OCI-LY1 (cell line): ENCODE measurements at regions not wholly inside any gene's neighbourhood (a gene's known extent, or its start where the extent isn't known, plus 50 kb on each side); places are given as distances from the start of the nearest gene placed in this dataset.

Experiments
- H2AFZ ChIP-seq: fragments of 200-600 bp; sonication (generic), shearing (Covaris generic); 2 replicates; pipeline ENCODE4 v1.6.0; 2014; ENCODE audit warnings: antibody characterized with exemption, mild to moderate bottlenecking, low read length
- H3F3A ChIP-seq: fragments of 200-600 bp; sonication (generic), shearing (Covaris generic); 2 replicates; pipeline ENCODE4 v1.6.0; 2014; ENCODE audit warnings: mild to moderate bottlenecking, antibody characterized with exemption, low read length, moderate library complexity; ENCODE audit not compliant: insufficient read depth
- H3K27ac ChIP-seq: fragments of 200-600 bp; sonication (generic); 2 replicates; pipeline ENCODE4 v1.5.1; 2014; ENCODE audit warnings: low read length, mixed run types, mild to moderate bottlenecking, low read depth; ENCODE audit not compliant: poor library complexity, severe bottlenecking
- H3K27me3 ChIP-seq: fragments of 200-600 bp; sonication (generic); 2 replicates; pipeline ENCODE4 v1.6.0; 2014; ENCODE audit warnings: antibody characterized with exemption, mild to moderate bottlenecking, low read length, moderate library complexity; ENCODE audit not compliant: insufficient read depth
- H3K36me3 ChIP-seq: fragments of 200-600 bp; sonication (generic); 2 replicates; pipeline ENCODE4 v1.6.1; 2014; ENCODE audit warnings: mild to moderate bottlenecking, antibody characterized with exemption, low read length, moderate library complexity, mixed read lengths; ENCODE audit not compliant: insufficient read depth
- H3K4me1 ChIP-seq: fragments of 200-600 bp; sonication (generic); 2 replicates; pipeline ENCODE4 v1.5.1; 2014; ENCODE audit warnings: mild to moderate bottlenecking, low read length, moderate library complexity; ENCODE audit not compliant: insufficient read depth, severe bottlenecking
- H3K4me2 ChIP-seq: fragments of 200-600 bp; sonication (generic), shearing (Covaris generic); 2 replicates; pipeline ENCODE4 v1.6.1; 2014; ENCODE audit warnings: low read length
- H3K4me3 ChIP-seq: fragments of 200-600 bp; sonication (generic); 2 replicates; pipeline ENCODE4 v1.5.1; 2014; ENCODE audit warnings: low read length, low read depth, mild to moderate bottlenecking, mixed read lengths; ENCODE audit not compliant: poor library complexity, severe bottlenecking
- H3K79me2 ChIP-seq: fragments of 200-600 bp; shearing (Covaris generic); 2 replicates; pipeline ENCODE4 v1.6.1; 2016; ENCODE audit warnings: mixed run types, low read length, mixed read lengths; ENCODE audit not compliant: insufficient read depth
- H3K9ac ChIP-seq: fragments of 200-600 bp; sonication (generic), shearing (Covaris generic); 2 replicates; pipeline ENCODE4 v1.6.1; 2014; ENCODE audit warnings: mild to moderate bottlenecking, low read length, mixed read lengths
- H3K9me2 ChIP-seq: fragments of 200-600 bp; sonication (generic), shearing (Covaris generic); 2 replicates; pipeline ENCODE4 v1.6.1; 2014; ENCODE audit warnings: low read depth, mild to moderate bottlenecking, low read length, mixed read lengths
- H3K9me3 ChIP-seq: fragments of 200-600 bp; shearing (Covaris generic); 2 replicates; pipeline ENCODE4 v1.6.1; 2014; ENCODE audit warnings: low read length, mixed read lengths
- H4K20me1 ChIP-seq: fragments of 200-600 bp; sonication (generic), shearing (Covaris generic); 2 replicates; pipeline ENCODE4 v1.6.0; 2016; ENCODE audit warnings: mild to moderate bottlenecking, low read length; ENCODE audit not compliant: insufficient read depth
- EZH2 ChIP-seq: fragments of 200-600 bp; sonication (generic), shearing (Covaris generic); IDR thresholded peaks from 2 replicates; pipeline ENCODE4 v1.8.0; 2017; ENCODE audit warnings: borderline replicate concordance, mixed run types, mild to moderate bottlenecking, antibody characterized with exemption, low read length, moderate library complexity, mixed read lengths
- TF ChIP-seq, protein P1 (sequence below): fragments of 200-600 bp; sonication (generic), shearing (Covaris generic); IDR thresholded peaks from 2 replicates; pipeline ENCODE4 v1.5.1; 2017; ENCODE audit warnings: mild to moderate bottlenecking, antibody characterized with exemption, low read length, moderate library complexity, mixed read lengths

DNA sequence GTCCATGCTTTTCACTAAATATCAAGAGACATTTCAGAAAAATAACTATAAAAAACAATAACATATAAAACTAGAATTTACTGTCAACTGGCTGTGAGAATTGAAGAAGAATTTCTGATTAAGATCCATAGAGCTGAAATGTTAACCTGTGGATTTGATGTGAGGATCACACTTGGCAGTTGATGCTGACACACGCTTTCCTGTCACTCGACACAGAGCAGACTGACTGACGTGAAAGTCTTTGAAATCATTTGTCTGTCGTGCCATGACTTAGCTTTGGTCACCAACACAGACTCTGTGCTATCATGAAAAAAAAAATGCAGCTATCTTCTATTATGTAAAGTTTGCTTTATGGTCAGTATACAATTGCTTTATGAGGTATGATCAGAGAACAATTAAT is 706.0 kb upstream of the ZP4 start:
- no peaks in the 10 kb centered on the region for H3F3A ChIP-seq
- H3K9me2 ChIP-seq: no peaks in the 10 kb centered on the region
- no peak for TF ChIP-seq EZH2
- TF ChIP-seq, protein P1, sequence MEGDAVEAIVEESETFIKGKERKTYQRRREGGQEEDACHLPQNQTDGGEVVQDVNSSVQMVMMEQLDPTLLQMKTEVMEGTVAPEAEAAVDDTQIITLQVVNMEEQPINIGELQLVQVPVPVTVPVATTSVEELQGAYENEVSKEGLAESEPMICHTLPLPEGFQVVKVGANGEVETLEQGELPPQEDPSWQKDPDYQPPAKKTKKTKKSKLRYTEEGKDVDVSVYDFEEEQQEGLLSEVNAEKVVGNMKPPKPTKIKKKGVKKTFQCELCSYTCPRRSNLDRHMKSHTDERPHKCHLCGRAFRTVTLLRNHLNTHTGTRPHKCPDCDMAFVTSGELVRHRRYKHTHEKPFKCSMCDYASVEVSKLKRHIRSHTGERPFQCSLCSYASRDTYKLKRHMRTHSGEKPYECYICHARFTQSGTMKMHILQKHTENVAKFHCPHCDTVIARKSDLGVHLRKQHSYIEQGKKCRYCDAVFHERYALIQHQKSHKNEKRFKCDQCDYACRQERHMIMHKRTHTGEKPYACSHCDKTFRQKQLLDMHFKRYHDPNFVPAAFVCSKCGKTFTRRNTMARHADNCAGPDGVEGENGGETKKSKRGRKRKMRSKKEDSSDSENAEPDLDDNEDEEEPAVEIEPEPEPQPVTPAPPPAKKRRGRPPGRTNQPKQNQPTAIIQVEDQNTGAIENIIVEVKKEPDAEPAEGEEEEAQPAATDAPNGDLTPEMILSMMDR: no peak
- no peak overlapping the region for H3K4me2 ChIP-seq
- H3K79me2 ChIP-seq: no peaks in the 10 kb centered on the region
- no peaks in the 10 kb centered on the region for H3K9me3 ChIP-seq
- H3K27ac ChIP-seq: no peak overlapping the region
- H3K27me3 ChIP-seq: no peaks in the 10 kb centered on the region
- H3K4me1 ChIP-seq: no peaks in the 10 kb centered on the region
- no peak overlapping the region for H2AFZ ChIP-seq
- no peaks in the 10 kb centered on the region for H3K36me3 ChIP-seq
- H3K9ac ChIP-seq: no peak overlapping the region
- H3K4me3 ChIP-seq: no peak overlapping the region
- H4K20me1 ChIP-seq: no peaks in the 10 kb centered on the region

DNA sequence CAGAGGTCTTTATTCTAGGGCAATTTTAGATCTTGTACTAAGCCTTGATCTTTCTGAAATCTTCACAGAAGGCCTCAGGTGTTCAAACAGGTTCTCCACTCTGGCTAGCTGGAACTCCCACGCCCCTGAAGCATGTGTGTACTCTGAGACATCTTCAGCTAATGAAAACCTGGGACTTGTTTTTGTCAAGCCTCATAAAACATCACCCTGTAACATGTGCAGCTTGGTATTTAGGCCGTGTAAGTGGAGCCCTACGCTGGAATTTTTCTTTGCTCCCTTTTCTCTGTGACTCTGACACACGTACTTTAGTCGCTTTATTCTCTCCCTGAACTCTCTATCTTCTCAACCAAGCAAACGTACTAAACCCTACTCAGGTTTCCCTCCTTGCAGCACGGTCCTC is 701.9 kb upstream of the ZP4 start:
- Histone ChIP-seq H3K36me3 (no peaks in the 10 kb centered on the region), H4K20me1 (no peaks in the 10 kb centered on the region), H3K9me3 (no peaks in the 10 kb centered on the region), H3K27ac (no peak overlapping the region), H3F3A (no peaks in the 10 kb centered on the region), H3K4me3 (no peak overlapping the region), H3K9ac (no peak overlapping the region), H3K79me2 (no peaks in the 10 kb centered on the region), H3K27me3 (no peaks in the 10 kb centered on the region), H3K4me2 (no peak overlapping the region), H2AFZ (no peak overlapping the region), H3K4me1 (no peaks in the 10 kb centered on the region), H3K9me2 (no peaks in the 10 kb centered on the region)
- TF ChIP-seq, protein P1: no peak
- no peak for TF ChIP-seq EZH2

DNA sequence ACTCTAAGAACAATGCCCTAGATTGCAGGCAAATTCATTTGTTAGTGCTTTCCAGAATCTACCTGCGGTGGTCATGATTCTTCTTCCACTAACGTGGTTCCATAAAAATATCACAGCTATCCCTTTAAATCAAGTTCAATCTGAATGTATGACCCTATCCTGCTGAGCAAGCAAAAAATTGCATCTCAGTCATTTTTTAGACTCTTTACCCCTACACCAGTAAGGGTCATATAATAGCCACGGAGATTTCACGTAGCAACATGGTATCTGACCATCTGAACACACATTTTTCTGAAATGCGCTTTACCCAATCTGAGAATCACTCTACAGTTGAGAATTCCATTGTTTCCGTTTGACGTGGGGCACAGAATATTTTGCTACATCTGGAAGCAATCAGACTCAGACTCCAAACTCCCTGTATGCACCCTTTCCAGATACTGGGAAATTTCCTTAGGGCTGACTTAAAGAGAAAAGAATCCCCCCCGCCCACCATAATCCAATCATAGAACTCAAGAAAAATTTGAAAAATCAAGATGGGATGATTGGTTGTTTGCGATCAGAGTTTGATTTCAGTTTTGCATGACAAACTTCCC is 699.2 kb upstream of the ZP4 start:
- H4K20me1 ChIP-seq: no peaks in the 10 kb centered on the region
- no peaks in the 10 kb centered on the region for H3K36me3 ChIP-seq
- no peak overlapping the region for H3K27ac ChIP-seq
- H3K4me1 ChIP-seq: no peaks in the 10 kb centered on the region
- H3K9ac ChIP-seq: no peak overlapping the region
- H3K79me2 ChIP-seq: no peaks in the 10 kb centered on the region
- H3F3A ChIP-seq: no peaks in the 10 kb centered on the region
- no peaks in the 10 kb centered on the region for H3K9me2 ChIP-seq
- no peaks in the 10 kb centered on the region for H3K9me3 ChIP-seq
- no peak overlapping the region for H2AFZ ChIP-seq
- no peak for TF ChIP-seq EZH2
- no peak overlapping the region for H3K4me2 ChIP-seq
- no peak overlapping the region for H3K4me3 ChIP-seq
- H3K27me3 ChIP-seq: no peaks in the 10 kb centered on the region

DNA sequence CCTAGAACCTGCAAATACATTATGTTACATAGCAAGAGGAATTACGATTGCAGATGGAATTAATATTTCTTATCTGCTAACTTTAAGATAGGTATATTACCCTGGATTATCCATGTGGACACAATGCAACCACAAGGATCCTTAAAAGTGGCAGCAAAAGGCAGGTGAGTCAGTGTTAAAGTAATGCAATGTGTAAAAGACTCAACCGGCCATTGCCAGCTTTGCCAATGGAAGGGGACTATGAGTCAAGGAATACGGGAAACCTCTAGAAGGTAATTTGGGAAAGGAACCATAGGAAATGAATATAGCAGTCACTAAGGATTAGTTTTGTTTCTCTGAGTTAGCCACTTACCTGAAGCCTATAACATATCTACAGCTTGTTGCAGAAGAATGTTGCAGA is 692.1 kb upstream of the ZP4 start:
- no peak overlapping the region for H3K9ac ChIP-seq
- no peak for TF ChIP-seq EZH2
- TF ChIP-seq, protein P1: no peak
- no peak overlapping the region for H3K27ac ChIP-seq
- no peaks in the 10 kb centered on the region for H3K9me3 ChIP-seq
- no peaks in the 10 kb centered on the region for H3F3A ChIP-seq
- H4K20me1 ChIP-seq: no peaks in the 10 kb centered on the region
- H3K4me2 ChIP-seq: no peak overlapping the region
- H3K4me3 ChIP-seq: no peak overlapping the region
- no peaks in the 10 kb centered on the region for H3K36me3 ChIP-seq
- H3K4me1 ChIP-seq: no peaks in the 10 kb centered on the region
- no peaks in the 10 kb centered on the region for H3K27me3 ChIP-seq
- no peak overlapping the region for H2AFZ ChIP-seq
- H3K9me2 ChIP-seq: no peaks in the 10 kb centered on the region
- H3K79me2 ChIP-seq: no peaks in the 10 kb centered on the region
